ENCODE measurements at regions not wholly inside any gene's neighbourhood (a gene's known extent, or its start where the extent isn't known, plus 50 kb on each side); places are given as distances from the start of the nearest gene placed in this dataset.

DNA sequence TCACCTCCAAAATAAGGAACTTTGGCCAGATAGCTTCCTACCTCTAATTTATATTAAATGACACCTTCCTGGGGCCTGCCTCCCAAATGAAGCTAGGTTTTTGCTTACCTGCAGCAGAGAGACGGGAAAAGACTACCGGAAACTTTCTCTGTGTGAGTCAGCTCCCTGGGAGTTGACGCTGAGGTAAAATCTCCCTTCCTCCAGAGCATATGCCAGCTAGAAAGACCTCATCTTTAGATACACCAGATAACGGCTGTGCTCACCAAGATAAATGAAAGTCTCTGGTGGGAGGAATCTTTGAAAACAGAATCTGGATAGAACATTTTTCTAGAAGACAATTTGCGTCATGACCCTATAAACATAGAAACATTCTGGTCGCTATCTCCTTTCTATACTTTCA lies 99.7 kb upstream of the RFX8 start:
- DNase-seq (ENCODE audit: low read depth) = no peak
- no peak overlapping the region for H3K4me3 ChIP-seq (ENCODE audit: low read depth, low read length)
- TF ChIP-seq CTCF (IDR thresholded peaks at IDR 0.05; ENCODE audit: low read depth, low read length, missing control alignments) = no peak
- in situ Hi-C loops (cut with HindIII; ENCODE audit: low sequenced_read_pairs) = no loop called here

DNA sequence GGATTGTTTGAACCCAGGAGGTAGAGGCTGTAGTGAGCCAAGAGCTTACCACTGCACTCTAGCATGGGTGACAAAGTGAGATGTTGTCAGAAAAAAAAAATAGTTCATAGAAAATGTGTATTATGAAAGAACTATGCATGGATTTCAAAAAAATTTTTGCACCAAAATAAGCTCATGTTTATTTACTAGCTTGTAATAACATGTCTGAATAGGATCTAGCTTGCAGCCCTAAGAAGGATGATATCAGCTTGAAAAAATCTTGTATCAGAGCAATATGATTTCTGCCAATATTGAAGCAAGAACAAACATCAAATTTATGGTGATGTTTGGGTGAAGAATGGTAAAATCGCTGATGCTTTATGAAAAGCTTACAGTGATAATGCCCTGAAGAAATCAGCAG lies 97.0 kb upstream of the RFX8 start:
- in situ Hi-C loops (cut with HindIII; ENCODE audit: low sequenced_read_pairs) = no loop called here
- no peak for TF ChIP-seq CTCF (IDR thresholded peaks at IDR 0.05; ENCODE audit: low read depth, low read length, missing control alignments)
- DNase-seq (ENCODE audit: low read depth) = no peak
- H3K4me3 ChIP-seq (ENCODE audit: low read depth, low read length) = no peak overlapping the region

GRCh38 chr2:101569886-101570520 lies 95.1 kb upstream of the RFX8 start:
- no peak overlapping the region for H3K4me3 ChIP-seq (ENCODE audit: low read depth, low read length)
- no peak for TF ChIP-seq CTCF (IDR thresholded peaks at IDR 0.05; ENCODE audit: low read depth, low read length, missing control alignments)
- in situ Hi-C loops (cut with HindIII; ENCODE audit: low sequenced_read_pairs) = no loop called here
- DNase-seq (ENCODE audit: low read depth) = no peak

GRCh38 chr2:101568969-101569368 lies 94.1 kb upstream of the RFX8 start:
- no peak overlapping the region for H3K4me3 ChIP-seq (ENCODE audit: low read depth, low read length)
- in situ Hi-C loops (cut with HindIII; ENCODE audit: low sequenced_read_pairs) = no loop called here
- no peak for TF ChIP-seq CTCF (IDR thresholded peaks at IDR 0.05; ENCODE audit: low read depth, low read length, missing control alignments)
- DNase-seq (ENCODE audit: low read depth) = no peak

DNA sequence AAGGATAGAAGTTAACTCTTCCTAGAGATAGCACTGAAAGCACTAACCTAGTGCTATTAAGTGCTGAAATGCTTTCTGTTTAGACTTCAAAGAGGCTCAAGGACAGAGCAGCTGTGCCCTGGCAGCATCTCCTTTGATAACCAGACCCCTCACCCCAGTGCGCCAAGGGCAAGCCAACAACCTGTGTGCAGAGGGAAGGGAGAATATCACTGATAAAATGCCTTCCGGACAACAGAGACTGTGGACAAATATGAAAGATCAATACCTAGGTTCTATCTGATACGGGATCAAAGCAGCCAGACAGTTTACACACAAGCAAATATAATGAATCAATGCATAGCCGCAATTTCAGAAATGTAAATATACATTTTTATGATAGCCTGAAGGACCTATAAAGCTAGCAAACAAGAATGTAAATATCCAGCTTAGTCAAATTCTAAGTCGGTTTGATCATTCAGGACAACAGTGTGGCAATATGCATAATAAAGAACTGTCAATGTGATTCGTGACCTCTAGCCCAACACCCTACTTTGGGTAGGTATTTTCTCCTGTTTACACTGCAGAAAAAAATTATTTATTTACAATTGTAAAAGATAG lies 91.8 kb upstream of the RFX8 start:
- no peak for TF ChIP-seq CTCF (IDR thresholded peaks at IDR 0.05; ENCODE audit: low read depth, low read length, missing control alignments)
- in situ Hi-C loops (cut with HindIII; ENCODE audit: low sequenced_read_pairs) = no loop called here
- DNase-seq (ENCODE audit: low read depth) = no peak
- H3K4me3 ChIP-seq (ENCODE audit: low read depth, low read length) = no peak overlapping the region

DNA sequence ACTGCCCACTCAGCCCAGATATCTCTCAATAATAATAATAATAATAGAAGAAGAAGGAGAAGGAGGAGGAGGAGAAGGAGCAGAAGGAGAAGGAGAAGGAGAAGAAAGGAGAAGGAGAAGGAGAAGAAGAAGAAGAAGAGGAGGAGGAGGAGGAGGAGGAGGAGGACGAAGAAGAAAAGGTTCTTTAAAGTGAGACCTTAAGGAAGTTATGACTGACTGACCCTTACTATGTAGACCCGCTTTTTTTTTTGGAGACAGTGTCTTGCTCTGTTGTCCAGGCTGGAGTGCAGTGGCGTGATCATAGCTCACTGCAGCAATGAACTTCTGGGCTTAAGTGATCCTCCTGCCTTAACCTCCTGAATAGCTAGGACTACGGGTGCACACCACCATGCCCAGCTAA lies 88.9 kb upstream of the RFX8 start:
- no peak for TF ChIP-seq CTCF (IDR thresholded peaks at IDR 0.05; ENCODE audit: low read depth, low read length, missing control alignments)
- DNase-seq (ENCODE audit: low read depth) = no peak
- in situ Hi-C loops (cut with HindIII; ENCODE audit: low sequenced_read_pairs) = no loop called here
- H3K4me3 ChIP-seq (ENCODE audit: low read depth, low read length) = no peak overlapping the region

Measured in astrocyte of the cerebellum (primary cell).